H1 (cell line): ENCODE measurements at regions not wholly inside any gene's neighbourhood (a gene's known extent, or its start where the extent isn't known, plus 50 kb on each side); places are given as distances from the start of the nearest gene placed in this dataset.

Source experiments
- CTCF ChIA-PET: fragments of 300-600 bp; sonication (Branson Sonifier 250); formaldehyde crosslinking; loops from one replicate; lab custom pipeline; 2021; ENCODE audit not compliant: partially characterized antibody; lab: Charles Lee
- POLR2A ChIA-PET: fragments of 300-600 bp; sonication (Branson Sonifier 250); formaldehyde crosslinking; loops from one replicate; lab custom pipeline; 2021; ENCODE audit warnings: inconsistent platforms; ENCODE audit not compliant: partially characterized antibody; lab: Charles Lee
- DNase-seq, 2 experiments: peaks; one replicate each; pipeline versions ENCODE4 v3.0.0 to v3.0.0-alpha.2; 2010 to 2022; ENCODE audit warnings: low spot score in 2 of 2, low read depth in 1 of 2, mixed read lengths in 1 of 2
- FAIRE-seq: peaks from 2 replicates; lab custom pipeline; 2011; peaks lifted over from hg19 to GRCh38; lab: Jason Lieb, UNC
- H2AFZ ChIP-seq: 2 replicates; pipeline ENCODE4 v1.8.1; 2012; ENCODE audit warnings: low read length, inconsistent platforms
- H2AK5ac ChIP-seq: 2 replicates; pipeline ENCODE4 v1.6.1; 2013; ENCODE audit warnings: low read depth, low read length
- H2BK120ac ChIP-seq: replicated peaks from 2 replicates; pipeline ENCODE3; 2013; ENCODE audit warnings: low read depth, low read length, inconsistent platforms
- H2BK12ac ChIP-seq: 2 replicates; pipeline ENCODE4 v1.6.1; 2013; ENCODE audit warnings: low read depth, low read length
- H2BK15ac ChIP-seq: 2 replicates; pipeline ENCODE4 v1.6.1; 2013; ENCODE audit warnings: low read length
- H2BK20ac ChIP-seq: 2 replicates; pipeline ENCODE4 v1.6.1; 2013; ENCODE audit warnings: low read length
- H2BK5ac ChIP-seq: 2 replicates; pipeline ENCODE4 v1.6.1; 2013; ENCODE audit warnings: low read depth, low read length
- H3K14ac ChIP-seq: 2 replicates; pipeline ENCODE4 v1.6.1; 2013; ENCODE audit warnings: inconsistent platforms; ENCODE audit not compliant: insufficient read length
- H3K18ac ChIP-seq: 2 replicates; pipeline ENCODE4 v1.6.1; 2013; ENCODE audit warnings: low read length; ENCODE audit errors: extremely low read depth
- H3K23ac ChIP-seq: 2 replicates; pipeline ENCODE4 v1.6.1; 2013; ENCODE audit warnings: inconsistent platforms; ENCODE audit not compliant: insufficient read length
- H3K23me2 ChIP-seq: 2 replicates; pipeline ENCODE4 v1.6.1; 2013; ENCODE audit warnings: low read depth, low read length
- H3K27ac ChIP-seq: 2 replicates; pipeline ENCODE4 v1.6.1; 2011; ENCODE audit warnings: low read depth, low read length, inconsistent platforms
- H3K27me3 ChIP-seq, 4 experiments: replicated peaks in 1 of 4; 1 replicate in 1 of 4; 2 replicates in 3 of 4; pipeline versions ENCODE4 v1.6.1 to v1.8.1; 2011 to 2013; ENCODE audit warnings: low read length in 3 of 4, mild to moderate bottlenecking in 3 of 4, inconsistent platforms in 2 of 4, mixed read lengths in 2 of 4, moderate library complexity in 1 of 4; ENCODE audit not compliant: control insufficient read depth in 3 of 4, insufficient read depth in 3 of 4; ENCODE audit errors: extremely low read depth in 1 of 4
- H3K36me3 ChIP-seq, 4 experiments: 2 replicates each; pipeline versions ENCODE4 v1.6.1 to v1.8.1; 2011 to 2013; ENCODE audit warnings: mild to moderate bottlenecking in 4 of 4, low read length in 3 of 4, moderate library complexity in 2 of 4, control low read depth in 1 of 4, inconsistent platforms in 1 of 4; ENCODE audit not compliant: insufficient read depth in 4 of 4, control insufficient read depth in 2 of 4
- H3K4ac ChIP-seq: replicated peaks from 2 replicates; pipeline ENCODE3; 2013; ENCODE audit warnings: low read length, low read depth, mixed read lengths, inconsistent platforms; ENCODE audit not compliant: insufficient read length
- H3K4me1 ChIP-seq, 4 experiments: replicated peaks in 1 of 4; 1 replicate in 1 of 4; 2 replicates in 3 of 4; pipeline versions ENCODE4 v1.6.1 to v1.8.1; 2011 to 2013; ENCODE audit warnings: low read length in 3 of 4, inconsistent platforms in 2 of 4, mixed read lengths in 1 of 4; ENCODE audit not compliant: insufficient read depth in 4 of 4, control insufficient read depth in 3 of 4
- H3K4me2 ChIP-seq, 2 experiments: 2 replicates each; pipeline versions ENCODE4 v1.6.1 to v1.8.1; 2011 to 2013; ENCODE audit warnings: low read depth in 2 of 2, low read length in 2 of 2, control low read depth in 1 of 2, inconsistent platforms in 1 of 2, mild to moderate bottlenecking in 1 of 2; ENCODE audit not compliant: insufficient read depth in 1 of 2
- H3K4me3 ChIP-seq, 4 experiments: fragments of 200-600, 300-600 bp in 1 of 4; sonication (generic), shearing (Covaris generic), sonication (Bioruptor Twin) in 1 of 4; 2 replicates each; pipeline versions ENCODE4 v1.5.1 to v1.8.1; 2011 to 2016; ENCODE audit warnings: low read length in 4 of 4, low read depth in 3 of 4, control low read depth in 2 of 4, inconsistent platforms in 2 of 4, mild to moderate bottlenecking in 2 of 4, mixed read lengths in 1 of 4, moderate library complexity in 1 of 4; ENCODE audit not compliant: insufficient read depth in 2 of 4; ENCODE audit errors: extremely low read depth in 1 of 4
- H3K56ac ChIP-seq: replicated peaks from 2 replicates; pipeline ENCODE3; 2013; ENCODE audit warnings: low read depth, mild to moderate bottlenecking, mixed read lengths, low read length, inconsistent platforms; ENCODE audit not compliant: insufficient read length
- H3K79me1 ChIP-seq: 2 replicates; pipeline ENCODE4 v1.6.1; 2013; ENCODE audit warnings: low read depth, low read length, control low read depth
- H3K79me2 ChIP-seq, 2 experiments: 2 replicates each; pipeline versions ENCODE4 v1.6.1 to v1.8.1; 2012 to 2013; ENCODE audit warnings: low read length in 2 of 2, mild to moderate bottlenecking in 2 of 2, inconsistent platforms in 1 of 2; ENCODE audit not compliant: insufficient read depth in 2 of 2, control insufficient read depth in 1 of 2
- H3K9ac ChIP-seq, 4 experiments: replicated peaks in 1 of 4; 1 replicate in 1 of 4; 2 replicates in 3 of 4; pipeline versions ENCODE4 v1.6.1 to v1.8.1; 2011 to 2013; ENCODE audit warnings: low read depth in 3 of 4, low read length in 3 of 4, control low read depth in 2 of 4, mild to moderate bottlenecking in 2 of 4, moderate library complexity in 2 of 4, inconsistent platforms in 1 of 4; ENCODE audit errors: extremely low read depth in 1 of 4
- H3K9me3 ChIP-seq, 2 experiments: 2 replicates each; pipeline versions ENCODE4 v1.6.1 to v1.8.1; 2012 to 2013; ENCODE audit warnings: mild to moderate bottlenecking in 2 of 2, moderate library complexity in 2 of 2, control low read depth in 1 of 2, inconsistent platforms in 1 of 2, low read depth in 1 of 2, low read length in 1 of 2, mixed read lengths in 1 of 2; ENCODE audit not compliant: insufficient read depth in 2 of 2
- H4K20me1 ChIP-seq, 2 experiments: replicated peaks in 1 of 2; 2 replicates each; pipeline versions ENCODE3 to v1.8.1; 2011 to 2013; ENCODE audit warnings: inconsistent platforms in 2 of 2, low read length in 2 of 2, mild to moderate bottlenecking in 1 of 2; ENCODE audit not compliant: insufficient read depth in 2 of 2, control insufficient read depth in 1 of 2
- H4K5ac ChIP-seq: 2 replicates; pipeline ENCODE4 v1.6.1; 2013; ENCODE audit warnings: low read length, low read depth, mixed read lengths, inconsistent platforms; ENCODE audit not compliant: insufficient read length
- H4K8ac ChIP-seq: 2 replicates; pipeline ENCODE4 v1.8.0; 2013; ENCODE audit warnings: mild to moderate bottlenecking, moderate library complexity, low read length, inconsistent platforms; ENCODE audit not compliant: insufficient read depth; ENCODE audit errors: extremely low read depth
- H4K91ac ChIP-seq: replicated peaks from 2 replicates; pipeline ENCODE3; 2013; ENCODE audit warnings: low read length, mixed read lengths, inconsistent platforms; ENCODE audit not compliant: insufficient read length
- BRCA1 ChIP-seq: IDR thresholded peaks from 2 replicates; pipeline ENCODE4 v1.6.1; 2012; ENCODE audit warnings: low read depth, low read length, improper control_type of control experiment
- CHD1 ChIP-seq: IDR thresholded peaks from 2 replicates; pipeline ENCODE4 v1.6.1; 2012; ENCODE audit warnings: low read depth, low read length, improper control_type of control experiment
- CREB1 ChIP-seq: IDR thresholded peaks from 2 replicates; pipeline ENCODE4 v1.6.1; 2012; ENCODE audit warnings: inconsistent platforms
- JUND ChIP-seq: IDR thresholded peaks from 2 replicates; pipeline ENCODE4 v1.6.1; 2011; ENCODE audit warnings: mild to moderate bottlenecking, improper control_type of control experiment, low read length
- NRF1 ChIP-seq: IDR thresholded peaks from 2 replicates; pipeline ENCODE4 v1.6.1; 2011; ENCODE audit warnings: mild to moderate bottlenecking, low read depth, low read length, improper control_type of control experiment
- SAP30 ChIP-seq: fragments of 300-600 bp; sonication (generic); IDR thresholded peaks from 2 replicates; pipeline ENCODE4 v1.7.1; 2012; ENCODE audit warnings: low read length, moderate library complexity, mild to moderate bottlenecking, inconsistent platforms; ENCODE audit not compliant: insufficient read depth, insufficient replicate concordance
- SIX5 ChIP-seq: IDR thresholded peaks from 2 replicates; pipeline ENCODE4 v1.6.1; 2011; ENCODE audit warnings: mild to moderate bottlenecking, low read depth, low read length
- YY1 ChIP-seq: IDR thresholded peaks from 2 replicates; pipeline ENCODE4 v1.6.1; 2011; ENCODE audit warnings: low read depth, mild to moderate bottlenecking, low read length
- ZNF274 ChIP-seq: IDR thresholded peaks from 2 replicates; pipeline ENCODE4 v1.7.0; 2012; ENCODE audit warnings: low read length, borderline replicate concordance; ENCODE audit errors: extremely low read depth
- WGBS, 2 experiments: shearing (Covaris generic) in 1 of 2; methylation state at CpG; one replicate each; pipeline versions ENCODE4 v1.1.6 to v1.1.7; 2013 to 2015; ENCODE audit warnings: low lambda C conversion rate in 2 of 2, mixed read lengths in 2 of 2, inconsistent platforms in 1 of 2, low coverage in 1 of 2, missing lambda C conversion rate in 1 of 2; ENCODE audit not compliant: insufficient replicate concordance in 2 of 2, insufficient coverage in 1 of 2, insufficient read length in 1 of 2; ENCODE audit errors: extremely low coverage in 1 of 2, missing lambda C conversion rate in 1 of 2; 5-methylcytosine and 5-hydroxymethylcytosine counted together

GRCh38 chrX:7389576-7389975 lies 241.6 kb upstream of the PUDP start:
- 90% methylated on average over 2 of the region's 2 CpGs; no CpG with 5 or more reads in 1 of the 2 experiments for WGBS, 2 experiments
- Histone ChIP-seq H3K23ac (no peak overlapping the region), H3K14ac (no peak overlapping the region), H4K8ac (no peak overlapping the region), H3K79me2 (no peaks in the 10 kb centered on the region)
- no peak for TF ChIP-seq ZNF274
- no peak for TF ChIP-seq CREB1
- TF ChIP-seq BRCA1 = no peak
- no peak for TF ChIP-seq NRF1
- no peak for TF ChIP-seq SAP30
- TF ChIP-seq JUND = no peak
- TF ChIP-seq SIX5 = no peak
- no peak for TF ChIP-seq YY1
- no peak for TF ChIP-seq CHD1
- TF ChIP-seq, all 59 proteins: peak for 0
- Histone ChIP-seq H2BK12ac (no peak overlapping the region), H2AFZ (no peak overlapping the region), H2BK20ac (no peak overlapping the region), H3K36me3 (no peaks in the 10 kb centered on the region), H3K9ac (no peak overlapping the region), H2BK120ac (no peak overlapping the region), H3K79me1 (no peaks in the 10 kb centered on the region), H2BK15ac (no peak overlapping the region), H3K56ac (no peak overlapping the region), H3K27ac (no peak overlapping the region), H2BK5ac (no peak overlapping the region), H3K4me2 (no peak overlapping the region), H3K23me2 (no peaks in the 10 kb centered on the region), H4K91ac (no peak overlapping the region), H3K4ac (no peak overlapping the region), H3K4me1 (no peaks in the 10 kb centered on the region), H3K9me3 (no peaks in the 10 kb centered on the region), H4K5ac (no peak overlapping the region), H3K18ac (no peak overlapping the region), H4K20me1 (no peaks in the 10 kb centered on the region), H3K27me3 (no peaks in the 10 kb centered on the region), H3K4me3 (no peak overlapping the region), H2AK5ac (no peak overlapping the region)
- DNase-seq (no peak), FAIRE-seq (no peak)
- ChIA-PET POLR2A (no interaction called here), CTCF (no interaction called here)
